ENCODE measurements at regions not wholly inside any gene's neighbourhood (a gene's known extent, or its start where the extent isn't known, plus 50 kb on each side); places are given as distances from the start of the nearest gene placed in this dataset.

GRCh38 chr4:116866106-116866505 lies 219.3 kb downstream of the TRAM1L1 start:
- TF ChIP-seq POLR2AphosphoS5 (IDR thresholded peaks at IDR 0.05) (no peak), CTCF (IDR thresholded peaks at IDR 0.05) (no peak)
